ENCODE measurements at regions not wholly inside any gene's neighbourhood (a gene's known extent, or its start where the extent isn't known, plus 50 kb on each side); places are given as distances from the start of the nearest gene placed in this dataset.

- no peak for DNase-seq
Observed at GRCh38 chr13:47418206-47418920, 521.5 kb upstream of the HTR2A start.

- DNase-seq: no peak
Observed at GRCh38 chr13:47417485-47417884, 520.6 kb upstream of the HTR2A start.

GRCh38 chr13:47415048-47415447 lies 518.2 kb upstream of the HTR2A start:
- DNase-seq: no peak

GRCh38 chr13:47413526-47413925 lies 516.7 kb upstream of the HTR2A start:
- no peak for DNase-seq

- no peak for DNase-seq
Observed at GRCh38 chr13:47413112-47413511, 516.3 kb upstream of the HTR2A start.

- no peak for DNase-seq
Observed at GRCh38 chr13:47409778-47410177, 512.9 kb upstream of the HTR2A start.

GRCh38 chr13:47408546-47409319 lies 511.9 kb upstream of the HTR2A start:
- DNase-seq: no peak

GRCh38 chr13:47407808-47408207 lies 511.0 kb upstream of the HTR2A start:
- no peak for DNase-seq

GRCh38 chr13:47399599-47399998 lies 502.7 kb upstream of the HTR2A start:
- DNase-seq: no peak

- DNase-seq: no peak
Observed at GRCh38 chr13:47397739-47398138, 500.9 kb upstream of the HTR2A start.

- no peak for DNase-seq
Observed at GRCh38 chr13:47396915-47397314, 500.1 kb upstream of the HTR2A start.

- DNase-seq: no peak
Observed at GRCh38 chr13:47374741-47375140, 477.9 kb upstream of the HTR2A start.

GRCh38 chr13:47372751-47373150 lies 475.9 kb upstream of the HTR2A start:
- DNase-seq: no peak

GRCh38 chr13:47351798-47352197 lies 454.9 kb upstream of the HTR2A start:
- no peak for DNase-seq

- DNase-seq: no peak
Observed at GRCh38 chr13:47350334-47351124, 453.7 kb upstream of the HTR2A start.

- DNase-seq: no peak
Observed at GRCh38 chr13:47349211-47349610, 452.4 kb upstream of the HTR2A start.

GRCh38 chr13:47337781-47338507 lies 441.1 kb upstream of the HTR2A start:
- no peak for DNase-seq

GRCh38 chr13:47334173-47334572 lies 437.3 kb upstream of the HTR2A start:
- no peak for DNase-seq

- DNase-seq: no peak
Observed at GRCh38 chr13:47332149-47332548, 435.3 kb upstream of the HTR2A start.

- no peak for DNase-seq
Observed at GRCh38 chr13:47330031-47330430, 433.2 kb upstream of the HTR2A start.

GRCh38 chr13:47327861-47328260 lies 431.0 kb upstream of the HTR2A start:
- DNase-seq: no peak

GRCh38 chr13:47326061-47326460 lies 429.2 kb upstream of the HTR2A start:
- no peak for DNase-seq

- no peak for DNase-seq
Observed at GRCh38 chr13:47317356-47317755, 420.5 kb upstream of the HTR2A start.

All from SW 1271 (cell line).